Activated T-cell treated with anti-CD3 and anti-CD28 coated beads, Interleukin-2, amount 50 U/mL, for 72 hours (primary cell): ENCODE measurements at regions not wholly inside any gene's neighbourhood (a gene's known extent, or its start where the extent isn't known, plus 50 kb on each side); places are given as distances from the start of the nearest gene placed in this dataset.
"Not testable (repeated sequence)": the region's sequence is repeated elsewhere in the genome, so short reads cannot be mapped to it uniquely, and the experiment has no call there.

ENCODE experiments used
- ATAC-seq, 2 donors: fragments of 150-1000 bp; cut with Tn5 transposase; replicated peaks in 1 of 2; 2 replicates each; pipeline ENCODE4 v1.10.0; 2021; ENCODE audit warnings: moderate library complexity in 2 of 2, mild to moderate bottlenecking in 1 of 2
- DNase-seq, 2 donors: peaks; one replicate each; pipeline ENCODE4 v3.0.0; 2021 to 2022; ENCODE audit warnings: mixed read lengths in 1 of 2
- H3K27ac Mint-ChIP-seq: one replicate; pipeline ENCODE4 v1.8.0; 2022; ENCODE audit warnings: mild to moderate bottlenecking, moderate library complexity, mixed read lengths
- H3K27me3 Mint-ChIP-seq: one replicate; pipeline ENCODE4 v1.8.0; 2022; ENCODE audit warnings: low read depth, mixed read lengths
- H3K36me3 Mint-ChIP-seq, 2 donors: one replicate each; pipeline ENCODE4 v1.8.0; 2022; ENCODE audit warnings: mixed read lengths in 2 of 2, mild to moderate bottlenecking in 1 of 2; ENCODE audit not compliant: insufficient read depth in 2 of 2
- H3K4me1 Mint-ChIP-seq: one replicate; pipeline ENCODE4 v1.8.0; 2022; ENCODE audit warnings: low read depth, mixed read lengths
- H3K4me3 Mint-ChIP-seq, 2 donors: one replicate each; pipeline ENCODE4 v1.8.0; 2022; ENCODE audit warnings: mild to moderate bottlenecking in 2 of 2, mixed read lengths in 2 of 2, moderate library complexity in 2 of 2
- H3K9me3 Mint-ChIP-seq, 2 donors: one replicate each; pipeline ENCODE4 v1.8.0; 2022; ENCODE audit warnings: mixed read lengths in 2 of 2

DNA sequence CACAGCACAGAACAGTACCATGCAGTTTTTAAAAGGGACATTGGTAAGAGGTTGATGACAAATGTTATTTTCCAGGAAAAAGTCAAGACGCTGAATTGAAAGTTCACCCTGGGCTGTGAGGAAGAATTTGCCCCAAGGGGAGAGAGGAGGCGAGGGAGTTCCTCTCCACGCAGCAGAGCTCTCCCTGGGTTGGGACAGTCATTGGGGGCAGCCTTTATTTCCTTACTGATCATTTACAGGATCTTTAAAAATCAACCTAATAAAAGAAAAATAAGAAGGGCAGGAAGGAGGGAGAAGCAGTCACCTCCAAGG, 49.9 kb upstream of the WNT7B start:
- ATAC-seq, result no peak
- H3K9me3 Mint-ChIP-seq, result no peaks in the 10 kb centered on the region
- no peaks in the 10 kb centered on the region for H3K36me3 Mint-ChIP-seq
- H3K27ac Mint-ChIP-seq, result no peak overlapping the region
- peaks cover 21% of the 10 kb centered on the region for H3K27me3 Mint-ChIP-seq
- no peak for DNase-seq
- peaks cover 4% of the 10 kb centered on the region for H3K4me1 Mint-ChIP-seq
- peak overlapping the region; percentile 58 to 66 for H3K4me3 Mint-ChIP-seq

DNA sequence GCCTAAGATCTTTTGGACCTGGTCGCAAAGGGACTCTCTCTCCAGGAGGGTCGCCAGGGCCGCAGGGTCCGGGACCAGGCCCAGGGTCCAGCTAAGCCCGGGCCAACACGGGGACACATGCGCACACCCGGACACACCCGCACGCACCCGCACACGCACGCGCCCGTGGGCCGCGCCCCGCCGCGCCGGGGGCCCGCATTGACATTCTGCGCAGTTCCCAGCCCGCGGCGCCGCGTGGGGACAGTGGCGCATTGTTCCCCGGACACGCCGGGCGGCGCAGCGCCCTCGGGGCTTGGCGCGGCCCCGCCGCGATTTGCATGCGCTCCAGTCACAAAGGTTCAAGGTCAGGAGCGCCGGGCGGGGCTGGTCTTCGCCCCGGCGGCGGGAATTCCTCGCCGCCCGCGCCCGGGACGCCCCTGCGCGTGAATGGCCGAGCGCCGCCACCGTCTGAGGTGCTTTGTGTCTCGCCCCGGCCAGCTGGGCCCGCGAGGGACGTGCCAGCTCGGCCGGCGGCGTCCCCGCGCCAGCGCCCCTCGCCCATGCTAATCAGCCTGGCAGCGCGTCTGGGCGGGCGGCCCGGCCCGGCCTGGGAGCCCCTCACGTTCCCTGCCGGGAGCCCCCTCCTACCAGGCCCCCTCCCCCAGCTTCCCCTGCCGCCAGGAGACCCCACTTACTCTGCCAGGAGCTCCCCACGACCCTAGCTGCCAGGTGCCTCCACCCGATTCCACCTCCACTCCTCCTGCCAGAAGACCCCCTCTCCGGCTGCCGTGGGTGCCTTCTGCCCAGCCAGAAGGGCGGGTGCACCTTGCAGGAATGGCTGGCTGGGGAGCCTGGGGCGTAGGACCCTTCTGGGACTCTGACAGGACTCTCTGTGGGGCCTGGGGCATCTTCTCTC, 50.5 kb upstream of the WNT7B start:
- Mint-ChIP-seq H3K4me3 (peak overlapping the region; percentile 27 to 46), H3K27ac (no peak overlapping the region), H3K4me1 (peaks cover 4% of the 10 kb centered on the region), H3K36me3 (no peaks in the 10 kb centered on the region), H3K9me3 (no peaks in the 10 kb centered on the region), H3K27me3 (peaks cover 21% of the 10 kb centered on the region)
- peak in 1 of 2 donors; percentile 28 for ATAC-seq
- DNase-seq, result no peak

DNA sequence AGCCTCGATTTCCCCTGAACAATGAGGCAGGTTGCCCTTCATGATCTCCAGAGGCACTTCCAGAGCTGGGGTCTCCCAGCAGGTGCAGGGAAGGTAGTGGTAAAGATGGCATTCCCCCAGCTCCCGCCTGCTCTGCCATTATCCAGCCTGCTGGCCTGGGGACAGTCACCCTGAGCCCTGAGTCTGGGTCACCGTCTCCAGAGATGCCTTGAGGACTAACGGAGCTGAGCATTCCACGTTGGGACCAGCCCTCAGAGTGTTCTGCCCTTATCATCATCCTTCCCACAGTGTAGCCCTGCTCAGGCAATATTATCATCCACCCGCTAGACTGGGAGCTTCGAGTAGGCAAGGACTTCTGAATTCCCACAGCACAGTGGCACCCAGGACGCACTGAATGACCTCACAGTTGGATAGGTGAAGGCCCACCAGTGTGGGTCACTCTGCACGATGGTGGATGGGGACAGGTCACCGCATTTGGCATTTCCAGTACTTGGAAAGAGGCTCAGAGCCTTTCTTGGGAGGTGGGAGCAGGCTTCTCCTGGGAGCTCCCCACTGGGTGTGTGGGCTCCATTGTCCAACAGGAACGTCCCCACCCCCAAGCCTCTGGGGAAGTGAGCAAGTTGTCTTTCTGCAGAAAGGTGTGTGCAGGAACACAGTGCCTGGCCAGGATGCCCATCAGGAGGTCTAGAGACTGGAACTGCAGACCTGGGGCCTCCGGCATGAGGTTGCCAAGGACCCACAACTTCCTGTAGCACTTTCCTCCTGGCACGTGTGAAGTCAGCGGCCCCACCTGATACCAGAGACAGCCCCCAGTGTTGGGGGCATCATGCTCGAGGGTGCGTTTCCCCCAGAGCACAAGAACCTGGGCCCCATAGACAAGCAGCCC, 51.4 kb upstream of the WNT7B start:
- no peak overlapping the region for H3K27ac Mint-ChIP-seq
- no peak for DNase-seq
- H3K36me3 Mint-ChIP-seq, result no peaks in the 10 kb centered on the region
- peak overlapping the region in 1 of 2 donors; percentile 27 for H3K4me3 Mint-ChIP-seq
- ATAC-seq, result no peak
- no peaks in the 10 kb centered on the region for H3K9me3 Mint-ChIP-seq
- H3K27me3 Mint-ChIP-seq, result peaks cover 21% of the 10 kb centered on the region
- peaks cover 4% of the 10 kb centered on the region for H3K4me1 Mint-ChIP-seq

DNA sequence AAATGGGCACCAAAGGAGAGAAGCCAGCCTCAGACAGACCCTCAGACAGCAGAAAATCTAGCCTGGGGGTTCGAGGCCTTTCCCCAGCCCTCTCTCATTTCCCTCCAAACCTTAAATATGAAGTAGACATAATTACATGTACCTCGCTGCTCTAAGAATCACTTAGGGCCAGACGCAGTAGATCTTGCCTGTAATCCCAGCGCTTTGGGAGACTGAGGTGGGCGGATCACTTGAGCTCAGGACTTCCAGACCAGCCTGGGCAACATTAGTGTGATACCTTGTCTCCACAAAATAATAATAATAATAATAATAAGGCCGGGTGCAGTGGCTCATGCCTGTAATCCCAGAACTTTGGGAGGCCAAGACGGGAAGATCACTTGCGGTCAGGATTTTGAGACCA, 52.1 kb upstream of the WNT7B start:
- no peak overlapping the region for H3K4me3 Mint-ChIP-seq
- no peak for DNase-seq
- H3K9me3 Mint-ChIP-seq, result no peaks in the 10 kb centered on the region
- H3K27me3 Mint-ChIP-seq, result peaks cover 21% of the 10 kb centered on the region
- ATAC-seq, result no peak
- peaks cover 4% of the 10 kb centered on the region for H3K4me1 Mint-ChIP-seq
- no peaks in the 10 kb centered on the region for H3K36me3 Mint-ChIP-seq
- H3K27ac Mint-ChIP-seq, result no peak overlapping the region

DNA sequence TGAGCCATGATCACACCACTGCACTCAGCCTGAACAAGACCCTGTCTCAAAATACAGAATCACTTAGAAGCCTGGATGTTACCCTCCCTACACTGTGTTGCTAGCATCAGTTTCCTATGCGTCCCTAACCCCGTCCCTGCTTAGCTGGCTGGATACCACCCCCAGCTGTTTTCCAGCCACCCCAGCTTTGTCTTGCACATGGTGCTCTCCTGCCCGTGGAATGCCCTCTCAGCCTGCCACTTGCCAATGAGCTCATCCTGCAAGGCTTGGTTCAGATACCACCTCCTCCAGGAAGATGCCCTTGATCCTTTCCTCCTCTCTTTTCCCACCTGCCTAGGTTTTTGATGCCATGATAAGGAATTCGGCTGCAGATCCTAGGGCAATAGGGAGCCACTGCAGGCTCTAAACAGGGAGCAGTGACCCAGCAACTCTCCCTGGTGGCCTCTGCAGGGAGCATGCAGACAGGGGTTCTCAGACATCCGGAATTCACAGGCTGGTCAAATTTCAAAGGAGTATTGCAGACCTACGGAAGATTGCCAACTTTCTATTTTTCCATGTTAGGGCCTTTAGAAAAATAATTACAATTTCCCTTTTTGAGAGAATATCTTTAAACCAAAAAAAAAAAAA, 52.7 kb upstream of the WNT7B start:
- DNase-seq (no peak), ATAC-seq (no peak)
- H3K36me3 Mint-ChIP-seq, result no peaks in the 10 kb centered on the region
- peaks cover 21% of the 10 kb centered on the region for H3K27me3 Mint-ChIP-seq
- no peak overlapping the region for H3K4me3 Mint-ChIP-seq
- no peaks in the 10 kb centered on the region for H3K9me3 Mint-ChIP-seq
- no peak overlapping the region for H3K27ac Mint-ChIP-seq
- H3K4me1 Mint-ChIP-seq, result peaks cover 7% of the 10 kb centered on the region

DNA sequence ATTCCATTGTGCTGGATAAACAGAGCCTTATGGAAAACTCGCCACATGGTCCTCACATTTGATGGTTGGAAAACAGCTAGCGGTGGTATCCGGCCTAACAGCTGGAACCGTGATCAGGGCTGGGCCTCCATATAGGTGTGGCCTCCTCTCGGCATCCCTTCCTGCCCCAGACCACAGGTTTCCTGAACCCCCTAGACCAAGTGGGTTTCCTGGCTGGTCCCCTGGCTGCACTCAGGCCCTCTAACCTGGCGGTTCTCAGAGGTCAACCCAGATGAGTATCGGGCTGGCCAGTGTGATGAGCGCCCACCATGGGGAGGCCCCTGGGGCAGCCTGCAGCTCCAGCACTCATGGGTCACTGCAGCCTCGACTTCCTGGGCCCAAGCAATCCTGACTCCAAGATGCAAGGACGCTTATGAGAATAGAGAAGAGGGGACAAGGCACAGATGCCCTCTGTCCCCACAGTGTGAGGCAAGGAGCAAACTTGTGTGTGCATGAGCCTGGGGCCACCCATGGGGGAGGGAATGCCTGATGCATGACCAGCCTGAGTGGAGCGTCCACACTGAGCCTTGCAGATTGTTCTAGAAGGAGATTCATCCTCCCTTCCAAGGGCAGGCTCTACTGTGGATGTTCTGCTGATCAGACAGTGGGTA, 53.4 kb upstream of the WNT7B start:
- no peaks in the 10 kb centered on the region for H3K36me3 Mint-ChIP-seq
- peaks cover 18% of the 10 kb centered on the region for H3K27me3 Mint-ChIP-seq
- H3K4me3 Mint-ChIP-seq, result no peak overlapping the region
- DNase-seq, result no peak
- H3K9me3 Mint-ChIP-seq, result no peaks in the 10 kb centered on the region
- H3K27ac Mint-ChIP-seq, result no peak overlapping the region
- H3K4me1 Mint-ChIP-seq, result peaks cover 14% of the 10 kb centered on the region
- no peak for ATAC-seq

DNA sequence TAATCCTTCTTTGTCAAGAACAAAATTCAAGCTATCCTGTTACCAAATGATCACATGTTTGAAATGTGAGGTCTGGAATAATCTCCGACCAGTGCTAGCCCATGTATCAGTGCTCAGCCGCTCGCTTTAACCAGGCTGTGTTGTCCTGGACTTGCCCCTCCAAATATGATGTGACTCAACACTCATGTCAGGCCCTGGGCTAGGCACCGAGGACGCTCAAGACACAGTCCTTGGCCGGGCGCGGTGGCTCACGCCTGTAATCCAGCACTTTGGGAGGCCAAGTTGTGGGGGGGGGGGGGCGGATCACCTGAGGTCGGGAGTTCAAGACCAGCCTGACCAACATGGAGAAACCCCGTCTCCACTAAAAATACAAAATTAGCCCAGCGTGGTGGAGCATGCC, 54.1 kb upstream of the WNT7B start:
- Mint-ChIP-seq H3K36me3 (no peaks in the 10 kb centered on the region), H3K4me1 (peaks cover 14% of the 10 kb centered on the region), H3K4me3 (no peak overlapping the region), H3K27me3 (peaks cover 11% of the 10 kb centered on the region), H3K27ac (no peak overlapping the region), H3K9me3 (no peaks in the 10 kb centered on the region)
- DNase-seq, result no peak
- ATAC-seq, result no peak

DNA sequence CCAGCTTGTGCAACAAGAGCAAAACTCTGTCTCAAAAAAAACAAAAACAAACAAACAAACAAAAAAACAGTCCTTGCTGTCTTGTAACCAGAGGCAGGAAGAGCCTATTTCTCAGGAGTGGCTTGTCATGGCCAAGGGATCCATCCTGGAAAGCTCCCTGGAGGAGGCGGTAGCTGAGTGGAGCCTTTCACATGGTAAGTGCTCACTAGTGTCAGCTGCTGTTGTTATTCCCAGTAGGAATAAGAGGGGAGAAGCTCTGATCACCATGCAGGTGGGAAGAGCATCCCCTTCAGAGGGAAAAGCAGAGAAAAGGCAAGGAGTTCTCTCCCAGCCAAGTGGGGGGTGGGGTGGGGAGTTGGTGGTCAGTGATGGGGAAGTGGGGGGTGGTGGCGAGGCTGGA, 54.6 kb upstream of the WNT7B start:
- H3K9me3 Mint-ChIP-seq, result no peaks in the 10 kb centered on the region
- H3K4me1 Mint-ChIP-seq, result peaks cover 15% of the 10 kb centered on the region
- no peak overlapping the region for H3K4me3 Mint-ChIP-seq
- ATAC-seq, result no peak
- H3K27ac Mint-ChIP-seq, result no peak overlapping the region
- no peak for DNase-seq
- no peaks in the 10 kb centered on the region for H3K36me3 Mint-ChIP-seq
- peaks cover 6% of the 10 kb centered on the region for H3K27me3 Mint-ChIP-seq

DNA sequence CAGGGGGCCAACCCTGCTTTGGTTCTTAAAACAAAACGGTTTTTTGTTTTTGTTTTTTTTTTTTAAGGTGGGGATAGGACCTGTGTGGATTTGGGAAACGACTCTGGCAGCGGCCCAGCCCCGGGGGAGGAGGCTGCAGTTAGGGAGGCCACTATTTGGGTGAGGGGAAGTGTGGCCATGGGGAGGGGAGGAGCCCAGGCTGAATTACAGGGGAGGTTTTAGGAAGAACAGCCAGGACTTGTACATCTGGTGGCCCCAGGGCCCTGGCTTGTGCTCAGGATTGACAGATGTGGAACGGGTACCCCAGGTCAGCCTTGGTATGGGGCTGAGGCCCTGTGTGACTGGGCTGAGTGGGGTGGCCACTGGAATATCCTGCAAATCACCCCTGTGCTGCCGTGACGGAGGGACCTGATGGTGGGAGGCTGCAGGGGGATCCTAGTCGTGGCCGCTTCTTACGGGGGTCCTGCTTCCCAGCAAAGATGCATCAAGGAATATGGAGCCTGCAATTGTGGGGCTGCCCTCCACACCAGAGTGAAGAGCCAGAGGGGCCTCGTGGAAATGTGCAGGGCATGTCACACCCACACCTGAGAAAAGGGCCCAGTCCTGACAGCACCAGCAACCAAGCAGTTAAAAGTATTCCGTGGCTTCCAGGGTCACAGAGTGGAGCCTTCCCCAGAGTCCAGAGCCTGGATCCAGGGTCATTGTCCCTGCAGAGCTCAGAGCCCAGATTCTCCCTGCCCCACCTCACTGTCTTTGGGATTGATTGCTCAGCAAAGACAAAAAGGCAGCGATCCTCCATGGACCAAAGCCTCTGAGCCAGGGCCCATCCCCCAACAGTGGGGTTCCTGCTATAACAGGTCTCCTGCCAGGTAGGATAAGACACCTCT, 55.2 kb upstream of the WNT7B start:
- no peak for DNase-seq
- no peak for ATAC-seq
- H3K9me3 Mint-ChIP-seq, result no peaks in the 10 kb centered on the region
- no peak overlapping the region for H3K27ac Mint-ChIP-seq
- no peak overlapping the region for H3K4me3 Mint-ChIP-seq
- no peaks in the 10 kb centered on the region for H3K27me3 Mint-ChIP-seq
- H3K4me1 Mint-ChIP-seq, result peaks cover 17% of the 10 kb centered on the region
- no peaks in the 10 kb centered on the region for H3K36me3 Mint-ChIP-seq

DNA sequence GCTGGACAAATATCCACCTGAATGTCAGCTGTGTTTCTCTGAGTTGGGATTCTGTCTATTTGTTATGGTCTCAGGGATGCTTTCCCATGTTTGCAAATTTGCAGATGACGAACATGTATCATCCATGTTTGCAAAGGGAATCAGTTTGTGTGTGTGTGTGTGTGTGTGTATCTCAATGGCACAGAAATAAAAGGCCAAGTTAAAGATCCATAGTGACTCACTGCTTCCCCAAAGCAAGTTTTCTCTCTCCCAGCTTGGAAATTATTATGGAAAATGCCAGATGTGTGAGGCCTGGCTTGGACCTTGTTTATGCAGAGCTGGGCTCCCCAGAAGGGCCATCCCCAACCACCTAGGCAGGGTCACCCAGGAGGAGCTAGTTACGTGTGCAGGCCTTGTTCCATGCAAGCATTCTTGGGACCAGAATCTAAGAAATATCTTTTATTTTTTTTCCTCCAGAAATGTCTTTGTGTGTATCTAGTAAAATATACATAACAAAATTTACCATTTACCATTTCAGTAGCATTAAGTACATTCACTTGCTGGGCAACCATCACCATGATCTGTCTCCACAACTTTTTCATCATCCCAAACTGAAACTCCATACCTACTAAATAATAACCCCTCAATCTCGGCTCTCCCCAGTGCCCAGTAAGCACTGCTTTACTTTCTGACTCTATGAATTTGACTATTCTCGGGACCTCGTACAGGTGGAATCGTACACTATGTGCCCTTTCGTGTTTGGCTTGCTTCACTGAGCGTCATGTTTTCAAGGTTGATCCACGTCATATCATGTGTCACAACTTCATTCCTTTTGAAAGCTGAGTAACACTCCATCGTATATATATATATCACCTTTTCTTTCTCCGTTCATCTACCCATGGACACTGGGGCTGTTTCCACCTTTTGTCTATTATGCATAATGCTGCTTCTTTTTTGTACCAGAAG, 56.6 kb upstream of the WNT7B start:
- DNase-seq (no peak), ATAC-seq (no peak)
- Mint-ChIP-seq H3K27ac (no peak overlapping the region), H3K9me3 (no peaks in the 10 kb centered on the region), H3K27me3 (no peaks in the 10 kb centered on the region), H3K4me3 (no peak overlapping the region), H3K36me3 (no peaks in the 10 kb centered on the region), H3K4me1 (peaks cover 19% of the 10 kb centered on the region)

DNA sequence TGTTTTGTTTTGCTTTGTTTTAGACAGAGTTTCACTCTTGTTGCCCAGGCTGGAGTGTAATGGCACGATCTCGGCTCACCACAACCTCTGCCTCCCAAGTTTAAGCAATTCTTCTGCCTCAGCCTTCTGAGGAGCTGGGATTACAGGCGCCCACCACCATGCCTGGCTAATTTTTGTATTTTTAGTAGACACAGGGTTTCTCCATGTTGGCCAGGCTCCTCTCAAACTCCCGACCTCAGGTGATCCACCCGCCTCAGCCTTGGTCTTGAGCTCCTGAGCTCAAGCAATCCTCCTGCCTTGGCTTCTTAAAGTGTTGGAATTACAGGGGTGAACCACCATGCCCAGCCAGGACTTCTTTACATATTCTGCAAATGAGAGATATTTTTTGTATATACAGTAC, 57.5 kb upstream of the WNT7B start:
- not testable (repeated sequence) for DNase-seq, H3K27ac Mint-ChIP-seq, H3K9me3 Mint-ChIP-seq, H3K36me3 Mint-ChIP-seq, H3K27me3 Mint-ChIP-seq, ATAC-seq
- Mint-ChIP-seq H3K4me1 (peaks cover 24% of the 10 kb centered on the region), H3K4me3 (peak overlapping the region in 1 of 2 donors; percentile 76)
